ENCODE measurements at regions not wholly inside any gene's neighbourhood (a gene's known extent, or its start where the extent isn't known, plus 50 kb on each side); places are given as distances from the start of the nearest gene placed in this dataset.

DNA sequence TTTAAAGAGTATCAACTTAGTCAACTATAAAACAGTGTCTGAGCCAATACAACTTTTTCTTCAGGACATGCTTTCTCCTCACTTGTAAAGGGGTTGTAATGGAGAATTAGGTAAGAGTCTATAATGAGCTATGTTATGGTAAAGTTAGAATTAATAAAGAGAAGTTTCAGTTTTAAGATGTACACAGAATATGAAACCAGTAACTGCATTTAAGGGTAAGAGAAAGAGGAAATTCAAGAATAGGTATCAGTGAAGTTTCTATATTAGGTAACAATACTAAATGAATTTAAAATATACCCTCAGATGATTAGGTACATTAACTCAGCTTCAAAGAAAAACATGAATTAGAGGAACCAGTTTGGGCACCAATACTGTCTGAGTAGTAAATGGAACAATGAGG lies 1444.3 kb upstream of the ADGRB3 start:
- ATAC-seq (ENCODE audit: low FRiP score) (no peak), DNase-seq (ENCODE audit: low spot score) (no peak)
- TF ChIP-seq, protein P1, sequence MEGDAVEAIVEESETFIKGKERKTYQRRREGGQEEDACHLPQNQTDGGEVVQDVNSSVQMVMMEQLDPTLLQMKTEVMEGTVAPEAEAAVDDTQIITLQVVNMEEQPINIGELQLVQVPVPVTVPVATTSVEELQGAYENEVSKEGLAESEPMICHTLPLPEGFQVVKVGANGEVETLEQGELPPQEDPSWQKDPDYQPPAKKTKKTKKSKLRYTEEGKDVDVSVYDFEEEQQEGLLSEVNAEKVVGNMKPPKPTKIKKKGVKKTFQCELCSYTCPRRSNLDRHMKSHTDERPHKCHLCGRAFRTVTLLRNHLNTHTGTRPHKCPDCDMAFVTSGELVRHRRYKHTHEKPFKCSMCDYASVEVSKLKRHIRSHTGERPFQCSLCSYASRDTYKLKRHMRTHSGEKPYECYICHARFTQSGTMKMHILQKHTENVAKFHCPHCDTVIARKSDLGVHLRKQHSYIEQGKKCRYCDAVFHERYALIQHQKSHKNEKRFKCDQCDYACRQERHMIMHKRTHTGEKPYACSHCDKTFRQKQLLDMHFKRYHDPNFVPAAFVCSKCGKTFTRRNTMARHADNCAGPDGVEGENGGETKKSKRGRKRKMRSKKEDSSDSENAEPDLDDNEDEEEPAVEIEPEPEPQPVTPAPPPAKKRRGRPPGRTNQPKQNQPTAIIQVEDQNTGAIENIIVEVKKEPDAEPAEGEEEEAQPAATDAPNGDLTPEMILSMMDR (IDR thresholded peaks at IDR 0.05), result no peak

DNA sequence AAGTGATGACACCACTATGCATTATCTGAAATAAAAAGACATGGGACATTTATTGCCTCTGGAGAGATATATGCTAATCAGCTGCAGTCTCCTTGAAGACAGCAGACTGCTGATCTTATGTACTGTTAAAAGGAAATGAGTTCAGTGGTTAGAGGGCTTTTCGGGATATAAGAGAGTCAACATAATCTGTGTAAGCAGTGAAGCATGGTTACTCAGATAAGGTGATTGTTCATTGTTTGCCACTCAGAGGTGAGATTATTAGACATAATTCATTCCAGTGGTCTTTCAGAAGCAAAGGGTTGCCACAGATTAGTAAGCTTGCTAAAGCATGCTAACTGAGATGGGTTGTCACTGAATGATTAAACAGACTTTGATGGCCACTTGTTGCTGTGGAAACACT lies 1450.7 kb upstream of the ADGRB3 start:
- TF ChIP-seq, protein P1 (IDR thresholded peaks at IDR 0.05), result no peak
- no peak for DNase-seq (ENCODE audit: low spot score)
- no peak for ATAC-seq (ENCODE audit: low FRiP score)

DNA sequence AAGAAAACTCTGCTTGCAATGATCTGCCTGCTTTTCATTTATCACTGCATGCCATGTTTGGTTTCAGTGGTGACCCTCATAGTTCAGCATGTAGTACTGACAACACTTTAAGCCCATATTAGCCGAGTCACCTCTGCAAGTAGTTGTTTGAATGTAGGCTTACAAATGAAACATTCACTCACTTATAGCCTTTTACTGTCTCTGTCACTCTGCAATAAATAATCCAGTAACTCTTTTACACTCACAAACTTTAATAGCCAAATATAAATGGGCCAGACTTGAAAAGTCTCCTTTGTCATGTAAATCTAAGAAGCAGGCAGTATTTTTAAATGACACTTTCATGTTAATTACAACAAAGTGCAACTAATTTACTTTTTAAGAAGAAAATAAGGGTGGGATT lies 1460.0 kb upstream of the ADGRB3 start:
- TF ChIP-seq, protein P1 (IDR thresholded peaks at IDR 0.05), result no peak
- ATAC-seq (ENCODE audit: low FRiP score) (no peak), DNase-seq (ENCODE audit: low spot score) (no peak)

DNA sequence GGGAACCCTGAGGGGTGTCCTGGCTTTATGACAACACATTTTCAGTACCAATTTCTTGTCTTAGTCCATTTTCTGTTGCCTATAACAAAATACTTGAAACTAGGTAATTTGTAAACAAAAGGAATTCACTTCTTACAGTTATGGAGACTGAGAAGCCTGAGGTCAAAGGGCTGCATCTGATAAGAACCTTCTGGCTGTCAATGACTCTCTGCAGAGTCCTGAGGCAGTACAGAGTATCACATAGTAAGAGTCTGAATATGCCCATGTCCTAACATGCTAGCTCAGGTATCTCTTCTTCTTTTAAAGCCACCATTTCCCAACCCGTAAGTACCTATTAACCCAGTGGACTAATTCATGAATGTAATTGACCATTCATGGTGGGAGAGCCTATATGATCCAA lies 1458.6 kb upstream of the EYS start:
- TF ChIP-seq, protein P1 (IDR thresholded peaks at IDR 0.05), result no peak
- no peak for DNase-seq (ENCODE audit: low spot score)
- ATAC-seq (ENCODE audit: low FRiP score), result no peak

DNA sequence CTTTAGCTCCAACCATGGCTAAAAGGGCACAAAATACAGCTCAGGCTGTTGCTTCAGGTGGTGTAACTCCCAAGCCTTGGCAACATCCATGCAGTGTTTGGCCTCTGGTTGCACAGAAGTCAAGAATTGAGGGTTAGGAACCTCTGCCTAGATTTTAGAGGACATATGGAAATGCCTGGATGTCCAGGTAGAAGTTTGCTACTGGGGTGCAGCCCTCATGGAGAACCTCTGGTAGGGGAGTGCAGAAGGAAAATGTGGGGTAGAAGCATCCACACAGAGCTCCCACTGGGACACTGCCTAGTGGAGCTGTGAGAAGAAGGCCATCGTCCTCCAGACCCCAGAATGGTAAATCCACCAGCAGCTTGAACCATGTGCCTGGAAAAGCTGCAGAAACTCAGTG lies 1453.8 kb upstream of the EYS start:
- no peak for ATAC-seq (ENCODE audit: low FRiP score)

DNA sequence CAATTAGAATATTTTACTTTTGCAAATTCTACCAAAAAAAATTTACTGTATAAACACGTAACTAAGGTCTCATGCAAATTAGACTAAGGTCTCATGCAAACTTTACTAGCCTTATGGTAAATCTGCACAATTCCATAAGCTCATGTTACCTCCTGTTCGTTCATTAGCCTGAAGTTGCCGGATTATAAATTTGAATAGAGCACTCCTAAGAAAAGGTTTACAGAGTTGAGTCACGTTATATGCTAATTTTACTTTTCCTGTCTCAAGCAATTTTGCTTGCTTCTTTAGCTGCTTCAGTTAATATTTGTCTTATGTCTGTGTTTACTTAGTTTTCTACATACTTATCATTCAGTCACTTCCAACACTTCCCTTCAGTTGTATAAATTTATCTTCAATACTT lies 1434.0 kb upstream of the EYS start:
- ATAC-seq (ENCODE audit: low FRiP score), result no peak
- TF ChIP-seq, protein P1 (IDR thresholded peaks at IDR 0.05), result no peak
- no peak for DNase-seq (ENCODE audit: low spot score)

More for the DNA sequence above, 1453.8 kb upstream of the EYS start:
- TF ChIP-seq, protein P1 (IDR thresholded peaks at IDR 0.05), result no peak
- DNase-seq (ENCODE audit: low spot score), result no peak

DNA sequence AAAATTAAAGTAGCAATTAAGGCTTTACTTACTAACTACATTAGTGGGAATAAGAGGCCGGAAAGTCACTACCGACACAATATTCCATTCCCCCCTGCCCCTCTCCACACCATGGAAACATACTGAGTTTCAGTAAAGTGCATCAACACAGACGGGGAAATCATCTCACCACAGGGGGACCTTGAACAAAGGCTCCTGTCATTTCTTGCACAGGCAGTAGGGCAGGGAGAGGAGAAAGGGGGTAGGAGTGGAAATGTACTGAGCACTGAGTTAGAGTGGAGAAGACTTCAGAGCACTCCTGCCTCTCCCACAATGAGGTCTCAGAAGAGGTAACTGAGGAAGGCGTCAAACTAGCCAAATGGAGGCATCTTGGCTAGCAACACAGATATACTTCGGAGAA lies 1426.9 kb upstream of the EYS start:
- ATAC-seq (ENCODE audit: low FRiP score) (no peak), DNase-seq (ENCODE audit: low spot score) (no peak)
- TF ChIP-seq, protein P1 (IDR thresholded peaks at IDR 0.05), result no peak
